Testis (tissue), 2 donors: ENCODE measurements at regions not wholly inside any gene's neighbourhood (a gene's known extent, or its start where the extent isn't known, plus 50 kb on each side); places are given as distances from the start of the nearest gene placed in this dataset.

Experiments used
- CTCF ChIP-seq, 3 experiments: fragments of 450-650 bp in 2 of 3; fragments of 200-600 bp in 1 of 3; sonication (generic) in 1 of 3; IDR thresholded peaks; one replicate each; pipeline ENCODE4 v1.5.1; 2016 to 2019; ENCODE audit warnings: antibody characterized with exemption in 3 of 3, mild to moderate bottlenecking in 2 of 3, moderate library complexity in 1 of 3
- POLR2A ChIP-seq: fragments of 450-650 bp; IDR thresholded peaks from one replicate; pipeline ENCODE4 v1.6.1; 2017; ENCODE audit warnings: antibody characterized with exemption, mild to moderate bottlenecking, moderate library complexity

- TF ChIP-seq CTCF (IDR thresholded peaks at IDR 0.05) (no peak), POLR2A (no peak)
These were observed 108.7 kb upstream of the ETV6 start for GRCh38 chr12:11540615-11541310.
